PC-3 (cell line): ENCODE measurements at regions not wholly inside any gene's neighbourhood (a gene's known extent, or its start where the extent isn't known, plus 50 kb on each side); places are given as distances from the start of the nearest gene placed in this dataset.

Experiments
- ATAC-seq: fragments of 200-7000 bp; cut with Tn5 transposase; 2 replicates; pipeline ENCODE4 v1.9.1; 2020; ENCODE audit warnings: mild to moderate bottlenecking, moderate library complexity
- BruUV-seq: library from RNA; stranded (reverse); fragments of 400-500 nt; replicated peaks from 2 replicates; lab custom pipeline; 2021; lab: Mats Ljungman, UMichigan
- CTCF ChIA-PET: fragments of 300-600 bp; sonication (Branson Sonifier 250); formaldehyde crosslinking; loops from one replicate; lab custom pipeline; 2022; ENCODE audit warnings: antibody characterized with exemption; lab: Charles Lee
- POLR2A ChIA-PET: fragments of 300-600 bp; sonication (Branson Sonifier 250); formaldehyde crosslinking; loops from one replicate; lab custom pipeline; 2022; ENCODE audit warnings: antibody characterized with exemption; ENCODE audit not compliant: unreplicated experiment; lab: Charles Lee
- DNase-seq: peaks from one replicate; pipeline ENCODE4 v3.0.0-alpha.2; 2015
- H2AFZ ChIP-seq: fragments of 300-600 bp; sonication (generic); 2 replicates; pipeline ENCODE4 v1.6.0; 2016; ENCODE audit warnings: antibody characterized with exemption, low read length
- H3F3A ChIP-seq: fragments of 300-600 bp; sonication (generic); one replicate; pipeline ENCODE4 v1.6.0; 2017; ENCODE audit warnings: antibody characterized with exemption, low read length, control low read depth, mild to moderate bottlenecking; ENCODE audit not compliant: unreplicated experiment
- H3K27ac ChIP-seq: fragments of 300-600 bp; sonication (generic); 2 replicates; pipeline ENCODE4 v1.5.1; 2016; ENCODE audit warnings: mild to moderate bottlenecking, low read length
- H3K27me3 ChIP-seq: fragments of 300-600 bp; sonication (generic); 2 replicates; pipeline ENCODE4 v1.6.1; 2016; ENCODE audit warnings: low read length, mixed read lengths
- H3K36me3 ChIP-seq: fragments of 300-600 bp; sonication (generic); 2 replicates; pipeline ENCODE4 v1.6.1; 2016; ENCODE audit warnings: low read depth, mixed run types, low read length, mixed read lengths
- H3K4me1 ChIP-seq: fragments of 300-600 bp; sonication (generic); 2 replicates; pipeline ENCODE4 v1.5.1; 2016; ENCODE audit warnings: low read length; ENCODE audit not compliant: insufficient read depth
- H3K4me2 ChIP-seq: fragments of 300-600 bp; sonication (generic); 2 replicates; pipeline ENCODE4 v1.6.0; 2016; ENCODE audit warnings: low read length
- H3K4me3 ChIP-seq: fragments of 300-600 bp; sonication (generic); 2 replicates; pipeline ENCODE4 v1.5.1; 2016; ENCODE audit warnings: mild to moderate bottlenecking, low read length, mixed read lengths
- H3K79me2 ChIP-seq: fragments of 300-600 bp; sonication (generic); 2 replicates; pipeline ENCODE4 v1.6.1; 2017; ENCODE audit warnings: low read length, mixed read lengths
- H3K9ac ChIP-seq: fragments of 300-600 bp; sonication (generic); 2 replicates; pipeline ENCODE4 v1.6.0; 2016; ENCODE audit warnings: mild to moderate bottlenecking, low read length
- H3K9me2 ChIP-seq: fragments of 300-600 bp; sonication (generic); replicated peaks from 2 replicates; pipeline ENCODE4 v1.6.1; 2016; ENCODE audit warnings: mixed run types, low read length, mixed read lengths
- H3K9me3 ChIP-seq: fragments of 300-600 bp; sonication (generic); 2 replicates; pipeline ENCODE4 v1.6.1; 2016; ENCODE audit warnings: low read length, mixed read lengths
- H4K20me1 ChIP-seq: fragments of 300-600 bp; sonication (generic); 2 replicates; pipeline ENCODE4 v1.6.1; 2016; ENCODE audit warnings: low read length, mixed read lengths
- EZH2 ChIP-seq: fragments of 300-600 bp; sonication (generic); IDR thresholded peaks from one replicate; pipeline ENCODE4 v1.6.1; 2017; ENCODE audit warnings: antibody characterized with exemption, mild to moderate bottlenecking, low read length; ENCODE audit not compliant: unreplicated experiment
- EZH2phosphoT487 ChIP-seq: fragments of 300-600 bp; sonication (generic); IDR thresholded peaks from 2 replicates; pipeline ENCODE4 v1.6.1; 2018; ENCODE audit warnings: mild to moderate bottlenecking, antibody characterized with exemption, low read length, borderline replicate concordance
- intact Hi-C: fragments of 100-400 bp; cut with micrococcal nuclease; formaldehyde crosslinking; loops from 2 replicates; pipeline ENCODE4 v1.9.0; 2023
- TF ChIP-seq, protein P1 (sequence below): fragments of 300-600 bp; sonication (generic); conservative IDR thresholded peaks from 2 replicates; pipeline ENCODE4 v1.5.1; 2017; ENCODE audit warnings: antibody characterized with exemption, low read depth, mild to moderate bottlenecking, low read length

DNA sequence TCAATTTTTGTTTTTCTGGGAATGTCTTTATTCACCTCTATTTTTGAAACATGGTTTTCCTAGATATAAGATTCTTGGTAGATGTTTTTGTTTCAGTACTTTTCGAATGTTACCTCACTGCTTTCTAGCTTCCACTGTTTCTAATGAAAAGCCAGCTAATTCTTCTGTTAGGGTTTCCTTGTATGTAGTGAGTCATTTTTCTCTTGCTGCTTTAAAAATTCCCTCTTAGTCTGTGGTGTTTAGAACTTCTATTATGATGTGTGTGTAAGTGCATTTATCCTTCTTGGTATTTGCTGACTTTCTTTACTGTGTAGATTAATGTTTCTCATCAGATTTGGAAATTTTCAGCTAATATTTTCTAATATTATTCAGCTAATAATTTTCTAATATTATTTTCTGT lies 151.1 kb upstream of the OSTN start:
- TF ChIP-seq, protein P1, sequence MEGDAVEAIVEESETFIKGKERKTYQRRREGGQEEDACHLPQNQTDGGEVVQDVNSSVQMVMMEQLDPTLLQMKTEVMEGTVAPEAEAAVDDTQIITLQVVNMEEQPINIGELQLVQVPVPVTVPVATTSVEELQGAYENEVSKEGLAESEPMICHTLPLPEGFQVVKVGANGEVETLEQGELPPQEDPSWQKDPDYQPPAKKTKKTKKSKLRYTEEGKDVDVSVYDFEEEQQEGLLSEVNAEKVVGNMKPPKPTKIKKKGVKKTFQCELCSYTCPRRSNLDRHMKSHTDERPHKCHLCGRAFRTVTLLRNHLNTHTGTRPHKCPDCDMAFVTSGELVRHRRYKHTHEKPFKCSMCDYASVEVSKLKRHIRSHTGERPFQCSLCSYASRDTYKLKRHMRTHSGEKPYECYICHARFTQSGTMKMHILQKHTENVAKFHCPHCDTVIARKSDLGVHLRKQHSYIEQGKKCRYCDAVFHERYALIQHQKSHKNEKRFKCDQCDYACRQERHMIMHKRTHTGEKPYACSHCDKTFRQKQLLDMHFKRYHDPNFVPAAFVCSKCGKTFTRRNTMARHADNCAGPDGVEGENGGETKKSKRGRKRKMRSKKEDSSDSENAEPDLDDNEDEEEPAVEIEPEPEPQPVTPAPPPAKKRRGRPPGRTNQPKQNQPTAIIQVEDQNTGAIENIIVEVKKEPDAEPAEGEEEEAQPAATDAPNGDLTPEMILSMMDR, result no peak
- no peak for TF ChIP-seq EZH2
- no peak for TF ChIP-seq EZH2phosphoT487
- H3K27me3 ChIP-seq, result no peaks in the 10 kb centered on the region

DNA sequence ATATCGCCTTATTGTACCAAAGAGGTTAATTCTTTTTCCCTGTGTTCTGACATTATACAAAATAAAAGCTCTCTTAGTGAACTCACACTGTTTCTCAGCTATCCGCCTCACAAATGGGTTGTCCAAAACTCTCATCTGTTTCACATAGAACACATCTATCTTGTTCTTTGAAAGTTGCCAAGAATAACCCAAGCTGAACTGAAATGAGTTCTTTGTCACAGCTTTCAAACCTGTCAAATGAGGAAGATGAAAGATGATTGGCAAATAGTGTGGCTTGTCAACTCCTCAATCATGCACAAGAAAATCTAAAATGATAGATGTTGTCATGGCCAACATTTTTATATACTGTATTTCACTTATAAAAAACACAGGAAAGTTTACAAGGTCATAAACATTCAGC lies 168.1 kb upstream of the OSTN start:
- no peaks in the 10 kb centered on the region for H3K79me2 ChIP-seq
- ChIA-PET CTCF (no interaction called here), POLR2A (no interaction called here)
- no peaks in the 10 kb centered on the region for H3K27me3 ChIP-seq
- no peak overlapping the region for H3K9ac ChIP-seq
- H3K4me3 ChIP-seq, result no peak overlapping the region
- no peaks in the 10 kb centered on the region for H3F3A ChIP-seq
- DNase-seq (no peak), ATAC-seq (no peak)
- H3K36me3 ChIP-seq, result no peaks in the 10 kb centered on the region
- H3K27ac ChIP-seq, result no peak overlapping the region
- H3K4me2 ChIP-seq, result no peak overlapping the region
- no peaks in the 10 kb centered on the region for H4K20me1 ChIP-seq
- no peak for TF ChIP-seq EZH2phosphoT487
- TF ChIP-seq EZH2, result no peak
- TF ChIP-seq, protein P1, result no peak
- intact Hi-C loops, result no loop called here
- no peak overlapping the region for H2AFZ ChIP-seq
- no peaks in the 10 kb centered on the region for H3K9me2 ChIP-seq
- no peaks in the 10 kb centered on the region for H3K9me3 ChIP-seq
- no peaks in the 10 kb centered on the region for H3K4me1 ChIP-seq
- no TSS peak for BruUV-seq

More for the DNA sequence above, 151.1 kb upstream of the OSTN start:
- no peak for ATAC-seq
- Histone ChIP-seq H3K79me2 (no peaks in the 10 kb centered on the region), H3K9ac (no peak overlapping the region), H3K9me3 (no peaks in the 10 kb centered on the region), H3K4me3 (no peak overlapping the region), H3K4me1 (no peaks in the 10 kb centered on the region), H2AFZ (no peak overlapping the region), H3K9me2 (no peaks in the 10 kb centered on the region), H4K20me1 (no peaks in the 10 kb centered on the region), H3F3A (no peaks in the 10 kb centered on the region), H3K4me2 (no peak overlapping the region), H3K36me3 (no peaks in the 10 kb centered on the region), H3K27ac (no peak overlapping the region)
- BruUV-seq, result no TSS peak
- DNase-seq, result no peak
- POLR2A ChIA-PET, result interaction anchor here (0.5 kb wide), 1 partner anchor 328 kb away, joined by 3 read pairs; no protein-coding TSS in a partner anchor
- CTCF ChIA-PET, result interaction anchor here (1.6 kb wide), 1 partner anchor 347 kb away, joined by 3 read pairs; no protein-coding TSS in a partner anchor
- intact Hi-C loops, result no loop called here

DNA sequence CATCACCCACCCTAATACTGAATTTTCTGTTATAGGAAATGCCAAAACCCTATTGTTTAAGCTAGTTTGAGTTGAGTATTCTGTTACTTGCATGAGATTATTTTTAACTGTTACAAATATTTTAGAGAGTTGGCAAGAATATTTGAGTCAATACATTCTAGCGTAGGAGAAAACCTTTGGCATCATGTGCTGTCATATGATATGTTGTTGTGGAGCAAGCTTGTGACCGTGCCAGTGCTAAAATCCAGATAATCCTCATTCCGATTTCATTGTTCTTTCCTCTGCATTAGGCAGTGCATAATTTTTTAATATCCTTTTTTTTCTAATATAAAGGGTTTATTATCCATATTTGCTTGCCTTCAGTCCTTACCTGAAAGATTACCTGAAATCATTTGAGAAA lies 168.0 kb upstream of the GMNC start:
- no peaks in the 10 kb centered on the region for H3K27me3 ChIP-seq
- no peak overlapping the region for H3K27ac ChIP-seq
- CTCF ChIA-PET, result no interaction called here
- H3K4me2 ChIP-seq, result no peak overlapping the region
- H3K9me2 ChIP-seq, result no peaks in the 10 kb centered on the region
- ATAC-seq (no peak), DNase-seq (no peak)
- no peaks in the 10 kb centered on the region for H3K36me3 ChIP-seq
- no peaks in the 10 kb centered on the region for H4K20me1 ChIP-seq
- POLR2A ChIA-PET, result no interaction called here
- no peaks in the 10 kb centered on the region for H3K9me3 ChIP-seq
- no peaks in the 10 kb centered on the region for H3F3A ChIP-seq
- no peaks in the 10 kb centered on the region for H3K4me1 ChIP-seq
- no peak overlapping the region for H3K4me3 ChIP-seq
- BruUV-seq, result no TSS peak
- TF ChIP-seq, protein P1, result no peak
- TF ChIP-seq EZH2 (no peak), EZH2phosphoT487 (no peak)
- H2AFZ ChIP-seq, result no peak overlapping the region
- intact Hi-C loops, result no loop called here
- H3K9ac ChIP-seq, result no peak overlapping the region
- no peaks in the 10 kb centered on the region for H3K79me2 ChIP-seq
